A673 (cell line): ENCODE measurements at regions not wholly inside any gene's neighbourhood (a gene's known extent, or its start where the extent isn't known, plus 50 kb on each side); places are given as distances from the start of the nearest gene placed in this dataset.

ENCODE experiments used
- BruUV-seq: library from RNA; stranded (reverse); fragments of 400-500 nt; replicated peaks from 2 replicates; lab custom pipeline; 2021; lab: Mats Ljungman, UMichigan
- CTCF ChIA-PET: fragments of 300-600 bp; sonication (Branson Sonifier 250); formaldehyde crosslinking; loops from one replicate; lab custom pipeline; 2022; ENCODE audit warnings: antibody characterized with exemption; lab: Charles Lee
- POLR2A ChIA-PET: fragments of 300-600 bp; sonication (Branson Sonifier 250); formaldehyde crosslinking; loops from one replicate; lab custom pipeline; 2022; ENCODE audit warnings: antibody characterized with exemption; ENCODE audit not compliant: low non-redundant PET; lab: Charles Lee
- DNase-seq: peaks from one replicate; pipeline ENCODE4 v3.0.0-alpha.2; 2015; ENCODE audit warnings: low spot score
- H3K27ac ChIP-seq: fragments of 200-600 bp; sonication (generic); 2 replicates; pipeline ENCODE4 v1.5.1; 2016; ENCODE audit warnings: mixed run types, low read depth, mild to moderate bottlenecking, mixed read lengths, antibody characterized with exemption, low read length; ENCODE audit not compliant: poor library complexity, severe bottlenecking
- H3K27me3 ChIP-seq: fragments of 200-600 bp; sonication (generic); replicated peaks from 2 replicates; pipeline ENCODE4 v1.6.1; 2017; ENCODE audit warnings: mixed run types, low read depth, mild to moderate bottlenecking, mixed read lengths, antibody characterized with exemption, low read length; ENCODE audit not compliant: insufficient read depth, poor library complexity
- H3K36me3 ChIP-seq: fragments of 200-600 bp; sonication (generic); 2 replicates; pipeline ENCODE4 v1.6.1; 2016; ENCODE audit warnings: mixed run types, mild to moderate bottlenecking, mixed read lengths, antibody characterized with exemption, low read length; ENCODE audit not compliant: insufficient read depth, poor library complexity, severe bottlenecking
- H3K4me1 ChIP-seq: fragments of 200-600 bp; sonication (generic); 2 replicates; pipeline ENCODE4 v1.6.1; 2017; ENCODE audit warnings: mixed run types, mild to moderate bottlenecking, mixed read lengths, antibody characterized with exemption, low read length; ENCODE audit not compliant: insufficient read depth, poor library complexity, severe bottlenecking
- H3K4me3 ChIP-seq: fragments of 200-600 bp; sonication (generic); 2 replicates; pipeline ENCODE4 v1.5.1; 2016; ENCODE audit warnings: low read depth, mixed run types, mild to moderate bottlenecking, mixed read lengths, low read length; ENCODE audit not compliant: poor library complexity, severe bottlenecking
- H3K9me3 ChIP-seq: fragments of 200-600 bp; sonication (generic); 2 replicates; pipeline ENCODE4 v1.6.1; 2016; ENCODE audit warnings: mixed run types, low read depth, mild to moderate bottlenecking, mixed read lengths, antibody characterized with exemption, low read length; ENCODE audit not compliant: poor library complexity, severe bottlenecking
- CTCF ChIP-seq: fragments of 300-800, 200-600 bp; sonication (generic); conservative IDR thresholded peaks from 2 replicates; pipeline ENCODE4 v1.5.1; 2017; ENCODE audit warnings: low read depth, mild to moderate bottlenecking, antibody characterized with exemption, low read length, moderate library complexity, mixed read lengths
- EZH2 ChIP-seq: fragments of 200-600 bp; sonication (generic); IDR thresholded peaks from 2 replicates; pipeline ENCODE4 v1.6.1; 2017; ENCODE audit warnings: borderline replicate concordance, low read depth, mild to moderate bottlenecking, mixed read lengths, antibody characterized with exemption, low read length; ENCODE audit not compliant: poor library complexity, severe bottlenecking
- intact Hi-C: fragments of 100-400 bp; cut with micrococcal nuclease; formaldehyde crosslinking; loops from one replicate; pipeline ENCODE4 v1.10.0; 2022; ENCODE audit not compliant: unreplicated experiment

- Histone ChIP-seq H3K4me1 (no peaks in the 10 kb centered on the region), H3K36me3 (no peaks in the 10 kb centered on the region), H3K27me3 (peaks cover 6% of the 10 kb centered on the region), H3K4me3 (no peak overlapping the region), H3K9me3 (no peaks in the 10 kb centered on the region), H3K27ac (no peak overlapping the region)
- intact Hi-C loops = no loop called here
- POLR2A ChIA-PET = no interaction called here
- TF ChIP-seq CTCF (no peak), EZH2 (no peak)
- no peak for DNase-seq
- CTCF ChIA-PET = no interaction called here
- BruUV-seq = no TSS peak
Measured at GRCh38 chr3:63096248-63097058, 181.7 kb upstream of the SYNPR start.

GRCh38 chr3:63097396-63097795, 180.7 kb upstream of the SYNPR start:
- POLR2A ChIA-PET = no interaction called here
- no peak for DNase-seq
- TF ChIP-seq EZH2 (no peak), CTCF (no peak)
- intact Hi-C loops = no loop called here
- no peaks in the 10 kb centered on the region for H3K9me3 ChIP-seq
- CTCF ChIA-PET = no interaction called here
- no TSS peak for BruUV-seq
- peaks cover 5% of the 10 kb centered on the region for H3K27me3 ChIP-seq
- no peak overlapping the region for H3K4me3 ChIP-seq
- H3K27ac ChIP-seq = no peak overlapping the region
- no peaks in the 10 kb centered on the region for H3K4me1 ChIP-seq
- no peaks in the 10 kb centered on the region for H3K36me3 ChIP-seq

- Histone ChIP-seq H3K4me1 (no peaks in the 10 kb centered on the region), H3K27ac (no peak overlapping the region), H3K27me3 (no peaks in the 10 kb centered on the region), H3K4me3 (no peak overlapping the region), H3K36me3 (no peaks in the 10 kb centered on the region), H3K9me3 (no peaks in the 10 kb centered on the region)
- POLR2A ChIA-PET = no interaction called here
- DNase-seq = no peak
- BruUV-seq = no TSS peak
- TF ChIP-seq EZH2 = no peak
- no peak for TF ChIP-seq CTCF
- CTCF ChIA-PET = no interaction called here
- intact Hi-C loops = no loop called here
Measured at GRCh38 chr3:63116922-63117321, 161.2 kb upstream of the SYNPR start.
